H1 (cell line): ENCODE measurements at regions not wholly inside any gene's neighbourhood (a gene's known extent, or its start where the extent isn't known, plus 50 kb on each side); places are given as distances from the start of the nearest gene placed in this dataset.

Experiments used
- NANOG ChIP-seq: IDR thresholded peaks from 2 replicates; pipeline ENCODE4 v1.6.1; 2011; ENCODE audit warnings: low read length, low read depth, mild to moderate bottlenecking, inconsistent platforms; ENCODE audit not compliant: insufficient read depth, poor library complexity, severe bottlenecking
- TCF12 ChIP-seq: IDR thresholded peaks from 2 replicates; pipeline ENCODE4 v1.6.1; 2011; ENCODE audit warnings: low read depth, mild to moderate bottlenecking, low read length

GRCh38 chr18:26764586-26764985 is 100.9 kb downstream of the AQP4 start (continued):
- no peak for TF ChIP-seq TCF12
- no peak for TF ChIP-seq NANOG
- TF ChIP-seq, all 59 proteins: peak for 0
